CD4-positive, alpha-beta T cell treated with Interleukin-2 at 100 ng/mL for 4 hours (primary cell): ENCODE measurements at regions not wholly inside any gene's neighbourhood (a gene's known extent, or its start where the extent isn't known, plus 50 kb on each side); places are given as distances from the start of the nearest gene placed in this dataset.
"Not testable (repeated sequence)": the region's sequence is repeated elsewhere in the genome, so short reads cannot be mapped to it uniquely, and the experiment has no call there.

ENCODE experiments used
- DNase-seq: peaks from one replicate; pipeline ENCODE4 v3.0.0-alpha.2; 2020; ENCODE audit warnings: low spot score

GRCh38 chr7:113030489-113030888 lies 56.1 kb downstream of the GPR85 start:
- no peak for DNase-seq

GRCh38 chr7:113026941-113027340 lies 59.7 kb downstream of the GPR85 start:
- no peak for DNase-seq

- DNase-seq, result not testable (repeated sequence)
These were observed 69.3 kb downstream of the GPR85 start for GRCh38 chr7:113017144-113017857.

- no peak for DNase-seq
These were observed 71.5 kb downstream of the GPR85 start for GRCh38 chr7:113015034-113015645.

GRCh38 chr7:113013761-113014449 lies 72.7 kb downstream of the GPR85 start:
- no peak for DNase-seq

GRCh38 chr7:113012862-113013261 lies 73.8 kb downstream of the GPR85 start:
- DNase-seq, result not testable (repeated sequence)

- DNase-seq, result no peak
These were observed 76.2 kb downstream of the GPR85 start for GRCh38 chr7:113010377-113010776.

GRCh38 chr7:113008755-113009154 lies 77.9 kb downstream of the GPR85 start:
- no peak for DNase-seq

- DNase-seq, result no peak
These were observed 81.7 kb downstream of the GPR85 start for GRCh38 chr7:113004726-113005454.

- DNase-seq, result no peak
These were observed 86.2 kb downstream of the GPR85 start for GRCh38 chr7:113000316-113001020.

GRCh38 chr7:112997831-112998230 lies 88.8 kb downstream of the GPR85 start:
- no peak for DNase-seq

GRCh38 chr7:112996331-112996871 lies 90.2 kb downstream of the GPR85 start:
- DNase-seq, result no peak

- no peak for DNase-seq
These were observed 91.4 kb downstream of the GPR85 start for GRCh38 chr7:112995059-112995824.

- no peak for DNase-seq
These were observed 92.0 kb downstream of the GPR85 start for GRCh38 chr7:112994656-112995055.

GRCh38 chr7:112990624-112991023 lies 96.0 kb downstream of the GPR85 start:
- no peak for DNase-seq

- no peak for DNase-seq
These were observed 97.1 kb downstream of the GPR85 start for GRCh38 chr7:112989531-112989930.

GRCh38 chr7:112987171-112987570 lies 99.5 kb downstream of the GPR85 start:
- DNase-seq, result no peak

GRCh38 chr7:112986256-112987031 lies 100.2 kb downstream of the GPR85 start:
- DNase-seq, result no peak

- no peak for DNase-seq
These were observed 101.1 kb downstream of the GPR85 start for GRCh38 chr7:112985377-112985987.
